CD4-positive, alpha-beta T cell (primary cell): ENCODE measurements at regions not wholly inside any gene's neighbourhood (a gene's known extent, or its start where the extent isn't known, plus 50 kb on each side); places are given as distances from the start of the nearest gene placed in this dataset.

ENCODE experiments used
- ATAC-seq: fragments of 200-7000 bp; cut with Tn5 transposase; one replicate; pipeline ENCODE4 v1.10.0; 2022; ENCODE audit warnings: mild to moderate bottlenecking; ENCODE audit not compliant: poor library complexity
- CTCF ChIA-PET: fragments of 350-600 bp; sonication (Branson Sonifier 250); formaldehyde crosslinking; loops from one replicate; lab custom pipeline; 2021; ENCODE audit warnings: antibody characterized with exemption, inconsistent platforms; lab: Charles Lee
- POLR2A ChIA-PET: fragments of 350-600 bp; sonication (Branson Sonifier 250); formaldehyde crosslinking; loops from one replicate; lab custom pipeline; 2021; ENCODE audit warnings: antibody characterized with exemption, inconsistent platforms; lab: Charles Lee
- DNase-seq, 14 experiments: peaks; one replicate each; pipeline ENCODE4 v3.0.0-alpha.2; 2013 to 2020; ENCODE audit warnings: mixed read lengths in 2 of 14
- H3K27ac ChIP-seq, 2 donors: one replicate each; pipeline versions ENCODE4 v1.5.1 to v1.7.0; 2013; ENCODE audit warnings: low read length in 2 of 2, low read depth in 1 of 2, mild to moderate bottlenecking in 1 of 2
- H3K27me3 ChIP-seq, 2 experiments: 1 replicate in 1 of 2; 2 replicates in 1 of 2; pipeline versions ENCODE4 v1.6.1 to v1.7.0; 2013; ENCODE audit warnings: low read length in 2 of 2, control low read depth in 1 of 2, mild to moderate bottlenecking in 1 of 2, moderate library complexity in 1 of 2; ENCODE audit not compliant: insufficient read depth in 2 of 2, control insufficient read depth in 1 of 2
- H3K36me3 ChIP-seq: one replicate; pipeline ENCODE4 v1.6.1; 2013; ENCODE audit warnings: low read length, control low read depth; ENCODE audit not compliant: insufficient read depth
- H3K4me1 ChIP-seq: one replicate; pipeline ENCODE4 v1.6.1; 2013; ENCODE audit warnings: low read length, control low read depth; ENCODE audit not compliant: insufficient read depth
- H3K4me3 ChIP-seq: one replicate; pipeline ENCODE4 v1.5.1; 2013; ENCODE audit warnings: mild to moderate bottlenecking, low read length, moderate library complexity
- H3K9me3 ChIP-seq, 2 experiments: 1 replicate in 1 of 2; 2 replicates in 1 of 2; pipeline versions ENCODE4 v1.6.1 to v1.7.0; 2013; ENCODE audit warnings: low read length in 2 of 2, mild to moderate bottlenecking in 2 of 2, control low read depth in 1 of 2, moderate library complexity in 1 of 2; ENCODE audit not compliant: control insufficient read depth in 1 of 2, insufficient read depth in 1 of 2
- H3K27ac Mint-ChIP-seq: one replicate; pipeline ENCODE4 v1.8.0; 2020; ENCODE audit warnings: mixed read lengths
- H3K27me3 Mint-ChIP-seq: one replicate; pipeline ENCODE4 v1.8.0; 2021; ENCODE audit warnings: mixed read lengths
- H3K36me3 Mint-ChIP-seq: one replicate; pipeline ENCODE4 v1.8.0; 2021; ENCODE audit warnings: low read depth, mixed read lengths
- H3K4me1 Mint-ChIP-seq: one replicate; pipeline ENCODE4 v1.8.0; 2021; ENCODE audit warnings: low read depth, mixed read lengths
- H3K4me3 Mint-ChIP-seq: one replicate; pipeline ENCODE4 v1.8.0; 2020; ENCODE audit warnings: mild to moderate bottlenecking, mixed read lengths
- H3K9me3 Mint-ChIP-seq: one replicate; pipeline ENCODE4 v1.8.0; 2020; ENCODE audit warnings: mixed read lengths
- CTCF ChIP-seq: fragments of 200-600 bp; IDR thresholded peaks from one replicate; pipeline ENCODE4 v1.8.0; 2022; ENCODE audit warnings: antibody characterized with exemption, mild to moderate bottlenecking
- intact Hi-C, 2 experiments: fragments of 100-400 bp; cut with DNase I in 1 of 2; cut with micrococcal nuclease in 1 of 2; formaldehyde crosslinking; loops; one replicate each; pipeline versions ENCODE4 v1.15.1 to v1.9.0; 2023 to 2025; cut with DNase I, micrococcal nuclease

- ChIA-PET POLR2A (no interaction called here), CTCF (no interaction called here)
- Mint-ChIP-seq H3K4me3 (no peak overlapping the region), H3K4me1 (no peaks in the 10 kb centered on the region), H3K9me3 (no peaks in the 10 kb centered on the region), H3K27me3 (peaks cover 13% of the 10 kb centered on the region), H3K27ac (no peak overlapping the region), H3K36me3 (no peaks in the 10 kb centered on the region)
- DNase-seq (no peak), ATAC-seq (no peak)
- no peak overlapping the region for H3K4me3 ChIP-seq
- H3K4me1 ChIP-seq, result no peaks in the 10 kb centered on the region
- no peaks in the 10 kb centered on the region for H3K27me3 ChIP-seq
- H3K36me3 ChIP-seq, result no peaks in the 10 kb centered on the region
- TF ChIP-seq CTCF, result no peak
- H3K9me3 ChIP-seq, result no peaks in the 10 kb centered on the region
- H3K27ac ChIP-seq, result no peak overlapping the region
- intact Hi-C loops, result no loop called here
Observed at GRCh38 chr21:35971824-35972223, 88.5 kb downstream of the SETD4 start.

- peaks cover 8% of the 10 kb centered on the region for H3K27me3 Mint-ChIP-seq
- no peak overlapping the region for H3K4me3 Mint-ChIP-seq
- Histone ChIP-seq H3K9me3 (no peaks in the 10 kb centered on the region), H3K4me3 (no peak overlapping the region), H3K36me3 (no peaks in the 10 kb centered on the region), H3K27me3 (no peaks in the 10 kb centered on the region), H3K27ac (no peak overlapping the region), H3K4me1 (no peaks in the 10 kb centered on the region)
- DNase-seq (no peak), ATAC-seq (no peak)
- POLR2A ChIA-PET, result no interaction called here
- intact Hi-C loops, result no loop called here
- no peaks in the 10 kb centered on the region for H3K36me3 Mint-ChIP-seq
- H3K27ac Mint-ChIP-seq, result no peak overlapping the region
- CTCF ChIA-PET, result no interaction called here
- TF ChIP-seq CTCF, result no peak
- no peaks in the 10 kb centered on the region for H3K4me1 Mint-ChIP-seq
- H3K9me3 Mint-ChIP-seq, result no peaks in the 10 kb centered on the region
Observed at GRCh38 chr21:35969281-35969680, 91.0 kb downstream of the SETD4 start.

- no peak overlapping the region for H3K4me3 ChIP-seq
- H3K4me3 Mint-ChIP-seq, result no peak overlapping the region
- no peaks in the 10 kb centered on the region for H3K36me3 Mint-ChIP-seq
- no peaks in the 10 kb centered on the region for H3K9me3 Mint-ChIP-seq
- H3K36me3 ChIP-seq, result no peaks in the 10 kb centered on the region
- TF ChIP-seq CTCF, result no peak
- peaks cover 8% of the 10 kb centered on the region for H3K27me3 Mint-ChIP-seq
- H3K27ac Mint-ChIP-seq, result no peak overlapping the region
- no peak for ATAC-seq
- intact Hi-C loops, result no loop called here
- no peaks in the 10 kb centered on the region for H3K4me1 Mint-ChIP-seq
- no peak for DNase-seq
- no peaks in the 10 kb centered on the region for H3K27me3 ChIP-seq
- ChIA-PET POLR2A (no interaction called here), CTCF (no interaction called here)
- H3K4me1 ChIP-seq, result no peaks in the 10 kb centered on the region
- no peaks in the 10 kb centered on the region for H3K9me3 ChIP-seq
- H3K27ac ChIP-seq, result no peak overlapping the region
Observed at GRCh38 chr21:35968564-35968963, 91.8 kb downstream of the SETD4 start.
